H9 (cell line): ENCODE measurements at regions not wholly inside any gene's neighbourhood (a gene's known extent, or its start where the extent isn't known, plus 50 kb on each side); places are given as distances from the start of the nearest gene placed in this dataset.

Source experiments
- DNase-seq: peaks from one replicate; pipeline ENCODE4 v3.0.0-alpha.2; 2017
- H2AFZ ChIP-seq: one replicate; pipeline ENCODE4 v1.6.1; 2013; ENCODE audit warnings: mild to moderate bottlenecking, low read length, control low read depth, moderate library complexity
- H2AK5ac ChIP-seq: 2 replicates; pipeline ENCODE4 v1.6.1; 2013; ENCODE audit warnings: low read length, control low read depth, mixed read lengths; ENCODE audit not compliant: insufficient read length
- H2BK120ac ChIP-seq: one replicate; pipeline ENCODE4 v1.6.1; 2013; ENCODE audit warnings: low read depth, mild to moderate bottlenecking, low read length, control low read depth, inconsistent platforms; ENCODE audit not compliant: poor library complexity, severe bottlenecking
- H2BK12ac ChIP-seq: 2 replicates; pipeline ENCODE4 v1.6.1; 2013; ENCODE audit warnings: low read length, control low read depth, mixed read lengths, low read depth; ENCODE audit not compliant: insufficient read length
- H2BK15ac ChIP-seq: 2 replicates; pipeline ENCODE4 v1.6.1; 2013; ENCODE audit warnings: low read depth, low read length, control low read depth
- H2BK20ac ChIP-seq: one replicate; pipeline ENCODE4 v1.6.1; 2013; ENCODE audit warnings: low read depth, mild to moderate bottlenecking, low read length, control low read depth, inconsistent platforms; ENCODE audit not compliant: poor library complexity, severe bottlenecking
- H2BK5ac ChIP-seq: 2 replicates; pipeline ENCODE4 v1.6.1; 2013; ENCODE audit warnings: low read length, control low read depth, mixed read lengths; ENCODE audit not compliant: insufficient read length
- H3K14ac ChIP-seq: 2 replicates; pipeline ENCODE4 v1.6.1; 2013; ENCODE audit warnings: low read length, control low read depth; ENCODE audit not compliant: insufficient read depth
- H3K18ac ChIP-seq: 2 replicates; pipeline ENCODE4 v1.6.1; 2013; ENCODE audit warnings: low read depth, mild to moderate bottlenecking, mixed read lengths, low read length, control low read depth; ENCODE audit not compliant: insufficient read length
- H3K23ac ChIP-seq: 2 replicates; pipeline ENCODE4 v1.6.1; 2013; ENCODE audit warnings: low read length, control low read depth, mixed read lengths, low read depth; ENCODE audit not compliant: insufficient read length
- H3K23me2 ChIP-seq: 2 replicates; pipeline ENCODE4 v1.6.1; 2013; ENCODE audit warnings: low read depth, mild to moderate bottlenecking, mixed read lengths, low read length, control low read depth; ENCODE audit not compliant: insufficient read length, poor library complexity, severe bottlenecking
- H3K27ac ChIP-seq: 2 replicates; pipeline ENCODE4 v1.5.1; 2013; ENCODE audit warnings: low read length, control low read depth, mixed read lengths, low read depth; ENCODE audit not compliant: insufficient read length
- H3K27me3 ChIP-seq: 2 replicates; pipeline ENCODE4 v1.6.1; 2013; ENCODE audit warnings: low read length, control low read depth, inconsistent platforms; ENCODE audit not compliant: insufficient read depth
- H3K4ac ChIP-seq: 2 replicates; pipeline ENCODE4 v1.6.1; 2013; ENCODE audit warnings: low read depth, mild to moderate bottlenecking, control low read depth, inconsistent platforms, low read length, moderate library complexity
- H3K4me1 ChIP-seq: 2 replicates; pipeline ENCODE4 v1.6.1; 2013; ENCODE audit warnings: low read length, control low read depth, inconsistent platforms; ENCODE audit not compliant: insufficient read depth
- H3K4me2 ChIP-seq: 2 replicates; pipeline ENCODE4 v1.6.1; 2013; ENCODE audit warnings: low read length, control low read depth, mixed read lengths; ENCODE audit not compliant: insufficient read length, insufficient read depth
- H3K56ac ChIP-seq: 2 replicates; pipeline ENCODE4 v1.6.1; 2013; ENCODE audit warnings: low read depth, mild to moderate bottlenecking, mixed read lengths, low read length, control low read depth; ENCODE audit not compliant: insufficient read length
- H3K79me1 ChIP-seq: 2 replicates; pipeline ENCODE4 v1.6.1; 2013; ENCODE audit warnings: low read depth, mild to moderate bottlenecking, moderate library complexity, low read length, control low read depth, inconsistent platforms; ENCODE audit not compliant: insufficient read depth, poor library complexity, severe bottlenecking
- H3K79me2 ChIP-seq: 2 replicates; pipeline ENCODE4 v1.6.1; 2013; ENCODE audit warnings: low read length, control low read depth, inconsistent platforms; ENCODE audit not compliant: insufficient read depth
- H3K9ac ChIP-seq: 2 replicates; pipeline ENCODE4 v1.6.1; 2013; ENCODE audit warnings: low read length, control low read depth, mixed read lengths; ENCODE audit not compliant: insufficient read length; ENCODE audit errors: extremely low read depth
- H3K9me3 ChIP-seq: one replicate; pipeline ENCODE4 v1.6.1; 2013; ENCODE audit warnings: low read depth, low read length, inconsistent platforms; ENCODE audit not compliant: control insufficient read depth
- H3T11ph ChIP-seq: one replicate; pipeline ENCODE4 v1.6.1; 2013; ENCODE audit warnings: mild to moderate bottlenecking, low read length, control low read depth, inconsistent platforms
- H4K20me1 ChIP-seq: one replicate; pipeline ENCODE4 v1.6.1; 2013; ENCODE audit not compliant: control insufficient read depth, insufficient read length, insufficient read depth
- H4K5ac ChIP-seq: 2 replicates; pipeline ENCODE4 v1.6.1; 2013; ENCODE audit warnings: low read depth, mild to moderate bottlenecking, mixed read lengths, low read length, control low read depth; ENCODE audit not compliant: insufficient read length
- H4K8ac ChIP-seq: replicated peaks from 2 replicates; pipeline ENCODE4 v1.6.1; 2013; ENCODE audit warnings: low read length, control low read depth, mixed read lengths, low read depth; ENCODE audit not compliant: insufficient read length
- H4K91ac ChIP-seq: 2 replicates; pipeline ENCODE4 v1.6.1; 2013; ENCODE audit warnings: low read depth, mild to moderate bottlenecking, moderate library complexity, mixed read lengths, low read length, control low read depth; ENCODE audit not compliant: insufficient read length
- H3K27ac Mint-ChIP-seq, 3 experiments: 2 replicates in 2 of 3; 3 replicates in 1 of 3; pipeline ENCODE4 v1.8.0; 2020 to 2021; ENCODE audit warnings: mixed read lengths in 3 of 3, mild to moderate bottlenecking in 1 of 3, moderate library complexity in 1 of 3
- H3K27me3 Mint-ChIP-seq: 2 replicates; pipeline ENCODE4 v1.8.0; 2021; ENCODE audit warnings: low read depth, mild to moderate bottlenecking, moderate library complexity, mixed read lengths
- H3K36me3 Mint-ChIP-seq, 3 experiments: 2 replicates in 2 of 3; 3 replicates in 1 of 3; pipeline ENCODE4 v1.8.0; 2020 to 2021; ENCODE audit warnings: low read depth in 3 of 3, mixed read lengths in 3 of 3; ENCODE audit not compliant: insufficient read depth in 1 of 3
- H3K4me1 Mint-ChIP-seq, 2 experiments: 2 replicates each; pipeline ENCODE4 v1.8.0; 2020; ENCODE audit warnings: mixed read lengths in 2 of 2
- H3K4me3 Mint-ChIP-seq, 2 experiments: 2 replicates in 1 of 2; 3 replicates in 1 of 2; pipeline ENCODE4 v1.8.0; 2020 to 2021; ENCODE audit warnings: mild to moderate bottlenecking in 2 of 2, mixed read lengths in 2 of 2, moderate library complexity in 1 of 2
- H3K9me3 Mint-ChIP-seq, 2 experiments: 2 replicates in 1 of 2; 3 replicates in 1 of 2; pipeline ENCODE4 v1.8.0; 2020; ENCODE audit warnings: mild to moderate bottlenecking in 2 of 2, mixed read lengths in 2 of 2, moderate library complexity in 1 of 2
- WGBS: extraction: QIAGEN DNeasy Blood & Tissue Kit; methylation state at CpG from one replicate; pipeline ENCODE4 v1.1.7; 2013; ENCODE audit warnings: missing lambda C conversion rate, low lambda C conversion rate, mixed read lengths; ENCODE audit not compliant: insufficient read length; ENCODE audit errors: extremely low coverage; 5-methylcytosine and 5-hydroxymethylcytosine counted together
- TF ChIP-seq, protein P1 (sequence below): fragments of 200-600 bp; sonication (generic); conservative IDR thresholded peaks from 3 replicates; pipeline ENCODE4 v1.8.0; 2021; ENCODE audit warnings: antibody characterized with exemption, mild to moderate bottlenecking

DNA sequence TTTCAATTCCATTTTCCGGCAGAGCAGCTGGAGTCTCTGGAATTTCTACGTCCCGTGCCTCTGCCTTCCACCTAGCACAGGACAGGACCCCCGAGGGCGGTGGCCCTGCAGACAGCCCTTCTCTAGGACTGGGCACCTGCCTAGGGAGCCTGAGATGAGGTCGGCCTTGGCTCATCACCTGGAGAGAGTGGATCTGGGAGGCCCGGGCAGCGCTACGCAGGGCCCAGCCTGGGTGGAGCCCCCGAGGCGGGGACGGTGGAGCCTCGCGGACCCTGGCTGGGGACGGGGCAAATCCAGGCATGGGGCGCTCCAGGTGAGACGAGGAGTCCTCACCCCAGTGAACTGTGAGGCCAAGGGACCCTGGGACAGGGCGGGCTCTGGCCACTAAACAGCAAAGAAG lies 114.5 kb downstream of the MTRR start:
- no peak overlapping the region for H3T11ph ChIP-seq
- H3K27ac ChIP-seq: no peak overlapping the region
- no peak overlapping the region for H3K18ac ChIP-seq
- H3K27me3 Mint-ChIP-seq: no peaks in the 10 kb centered on the region; the same call in none of the 2 replicates
- no peak overlapping the region for H2BK120ac ChIP-seq
- H3K4me1 ChIP-seq: no peaks in the 10 kb centered on the region
- no peak overlapping the region for H4K5ac ChIP-seq
- no peak overlapping the region for H2BK15ac ChIP-seq
- H2BK5ac ChIP-seq: no peak overlapping the region
- no peak overlapping the region for H2BK12ac ChIP-seq
- no peaks in the 10 kb centered on the region for H3K79me2 ChIP-seq
- H3K4me1 Mint-ChIP-seq: peaks cover 0 to 4% of the 10 kb centered on the region in 2 experiments; a peak in 1 of 4 replicates
- no peaks in the 10 kb centered on the region for H3K79me1 ChIP-seq
- no CpG with 5 or more reads among the region's 18 CpGs for WGBS
- H3K36me3 Mint-ChIP-seq: no peaks in the 10 kb centered on the region; a peak in 1 of 7 replicates
- no peaks in the 10 kb centered on the region for H4K20me1 ChIP-seq
- H3K4me3 Mint-ChIP-seq: no peak overlapping the region
- no peak overlapping the region for H4K91ac ChIP-seq
- no peak overlapping the region for H3K23ac ChIP-seq
- no peak overlapping the region for H2BK20ac ChIP-seq
- no peaks in the 10 kb centered on the region for H3K27me3 ChIP-seq
- no peak overlapping the region for H2AK5ac ChIP-seq
- TF ChIP-seq, protein P1, sequence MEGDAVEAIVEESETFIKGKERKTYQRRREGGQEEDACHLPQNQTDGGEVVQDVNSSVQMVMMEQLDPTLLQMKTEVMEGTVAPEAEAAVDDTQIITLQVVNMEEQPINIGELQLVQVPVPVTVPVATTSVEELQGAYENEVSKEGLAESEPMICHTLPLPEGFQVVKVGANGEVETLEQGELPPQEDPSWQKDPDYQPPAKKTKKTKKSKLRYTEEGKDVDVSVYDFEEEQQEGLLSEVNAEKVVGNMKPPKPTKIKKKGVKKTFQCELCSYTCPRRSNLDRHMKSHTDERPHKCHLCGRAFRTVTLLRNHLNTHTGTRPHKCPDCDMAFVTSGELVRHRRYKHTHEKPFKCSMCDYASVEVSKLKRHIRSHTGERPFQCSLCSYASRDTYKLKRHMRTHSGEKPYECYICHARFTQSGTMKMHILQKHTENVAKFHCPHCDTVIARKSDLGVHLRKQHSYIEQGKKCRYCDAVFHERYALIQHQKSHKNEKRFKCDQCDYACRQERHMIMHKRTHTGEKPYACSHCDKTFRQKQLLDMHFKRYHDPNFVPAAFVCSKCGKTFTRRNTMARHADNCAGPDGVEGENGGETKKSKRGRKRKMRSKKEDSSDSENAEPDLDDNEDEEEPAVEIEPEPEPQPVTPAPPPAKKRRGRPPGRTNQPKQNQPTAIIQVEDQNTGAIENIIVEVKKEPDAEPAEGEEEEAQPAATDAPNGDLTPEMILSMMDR: no peak
- no peak overlapping the region for H3K27ac Mint-ChIP-seq
- no peak overlapping the region for H3K4ac ChIP-seq
- no peak overlapping the region for H3K56ac ChIP-seq
- no peaks in the 10 kb centered on the region for H3K9me3 Mint-ChIP-seq
- H3K4me2 ChIP-seq: no peak overlapping the region
- no peak overlapping the region for H3K9ac ChIP-seq
- H4K8ac ChIP-seq: no peak overlapping the region
- H2AFZ ChIP-seq: no peak overlapping the region
- no peak for DNase-seq
- H3K14ac ChIP-seq: no peak overlapping the region
- no peaks in the 10 kb centered on the region for H3K23me2 ChIP-seq
- no peaks in the 10 kb centered on the region for H3K9me3 ChIP-seq
